Astrocyte (in vitro differentiated cells and primary cell): ENCODE measurements at regions not wholly inside any gene's neighbourhood (a gene's known extent, or its start where the extent isn't known, plus 50 kb on each side); places are given as distances from the start of the nearest gene placed in this dataset.

Experiments used
- EZH2 ChIP-seq: IDR thresholded peaks from 2 replicates; pipeline ENCODE4 v1.6.1; 2012; ENCODE audit warnings: mild to moderate bottlenecking, low read length, inconsistent platforms; ENCODE audit not compliant: insufficient read depth
- TF ChIP-seq, protein P1 (sequence below): IDR thresholded peaks from 2 replicates; pipeline ENCODE4 v1.5.1; 2011; ENCODE audit warnings: low read depth, mild to moderate bottlenecking, inconsistent platforms, low read length, moderate library complexity; ENCODE audit not compliant: insufficient read depth

DNA sequence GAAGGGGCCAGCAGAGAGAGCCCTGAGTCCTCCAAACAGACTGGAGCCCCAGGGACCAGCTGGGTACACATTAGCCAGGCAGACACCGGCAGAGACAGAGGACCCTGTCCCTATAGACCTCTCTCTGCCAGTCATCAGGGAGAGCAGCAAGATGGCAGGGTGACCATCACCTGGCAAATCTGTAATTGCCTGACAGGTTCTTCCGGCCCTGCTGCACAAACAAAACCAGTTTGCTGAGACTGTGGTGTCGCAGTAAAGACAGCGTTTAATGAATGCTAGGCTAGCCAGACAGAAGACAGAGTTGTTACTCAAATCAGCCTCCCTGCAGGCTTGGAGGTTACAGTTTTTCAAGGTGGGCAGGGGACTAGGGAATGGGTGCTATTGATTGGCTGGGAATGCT lies 618.9 kb downstream of the NPHP4 start:
- TF ChIP-seq, protein P1, sequence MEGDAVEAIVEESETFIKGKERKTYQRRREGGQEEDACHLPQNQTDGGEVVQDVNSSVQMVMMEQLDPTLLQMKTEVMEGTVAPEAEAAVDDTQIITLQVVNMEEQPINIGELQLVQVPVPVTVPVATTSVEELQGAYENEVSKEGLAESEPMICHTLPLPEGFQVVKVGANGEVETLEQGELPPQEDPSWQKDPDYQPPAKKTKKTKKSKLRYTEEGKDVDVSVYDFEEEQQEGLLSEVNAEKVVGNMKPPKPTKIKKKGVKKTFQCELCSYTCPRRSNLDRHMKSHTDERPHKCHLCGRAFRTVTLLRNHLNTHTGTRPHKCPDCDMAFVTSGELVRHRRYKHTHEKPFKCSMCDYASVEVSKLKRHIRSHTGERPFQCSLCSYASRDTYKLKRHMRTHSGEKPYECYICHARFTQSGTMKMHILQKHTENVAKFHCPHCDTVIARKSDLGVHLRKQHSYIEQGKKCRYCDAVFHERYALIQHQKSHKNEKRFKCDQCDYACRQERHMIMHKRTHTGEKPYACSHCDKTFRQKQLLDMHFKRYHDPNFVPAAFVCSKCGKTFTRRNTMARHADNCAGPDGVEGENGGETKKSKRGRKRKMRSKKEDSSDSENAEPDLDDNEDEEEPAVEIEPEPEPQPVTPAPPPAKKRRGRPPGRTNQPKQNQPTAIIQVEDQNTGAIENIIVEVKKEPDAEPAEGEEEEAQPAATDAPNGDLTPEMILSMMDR, result no peak
- TF ChIP-seq EZH2, result no peak
